PC-3 (cell line): ENCODE measurements at regions not wholly inside any gene's neighbourhood (a gene's known extent, or its start where the extent isn't known, plus 50 kb on each side); places are given as distances from the start of the nearest gene placed in this dataset.
"Not testable (repeated sequence)": the region's sequence is repeated elsewhere in the genome, so short reads cannot be mapped to it uniquely, and the experiment has no call there.

ENCODE experiments used
- CTCF ChIP-seq: fragments of 300-600 bp; sonication (generic); conservative IDR thresholded peaks from 2 replicates; pipeline ENCODE4 v1.5.1; 2017; ENCODE audit warnings: antibody characterized with exemption, low read depth, mild to moderate bottlenecking, low read length
- EZH2 ChIP-seq: fragments of 300-600 bp; sonication (generic); IDR thresholded peaks from one replicate; pipeline ENCODE4 v1.6.1; 2017; ENCODE audit warnings: antibody characterized with exemption, mild to moderate bottlenecking, low read length; ENCODE audit not compliant: unreplicated experiment

GRCh38 chr2:7441841-7442240 is 524.6 kb downstream of the RNF144A start:
- TF ChIP-seq CTCF, EZH2: not testable (repeated sequence)
